Kidney epithelial cell (primary cell): ENCODE measurements at regions not wholly inside any gene's neighbourhood (a gene's known extent, or its start where the extent isn't known, plus 50 kb on each side); places are given as distances from the start of the nearest gene placed in this dataset.
"Not testable (repeated sequence)": the region's sequence is repeated elsewhere in the genome, so short reads cannot be mapped to it uniquely, and the experiment has no call there.

ENCODE experiments used
- DNase-seq: peaks from one replicate; pipeline ENCODE4 v3.0.0-alpha.2; 2010; ENCODE audit warnings: low read depth
- H3K27me3 ChIP-seq: 2 replicates; pipeline ENCODE4 v1.6.0; 2011; ENCODE audit warnings: low read length; ENCODE audit not compliant: control insufficient read depth, insufficient read depth
- H3K36me3 ChIP-seq: 2 replicates; pipeline ENCODE4 v1.5.1; 2011; ENCODE audit warnings: low read length; ENCODE audit not compliant: control insufficient read depth, insufficient read depth
- H3K4me3 ChIP-seq: 2 replicates; pipeline ENCODE4 v1.5.1; 2011; ENCODE audit warnings: low read depth, mild to moderate bottlenecking, control low read depth, low read length
- CTCF ChIP-seq: IDR thresholded peaks from 2 replicates; pipeline ENCODE4 v1.5.1; 2011; ENCODE audit warnings: mild to moderate bottlenecking, moderate library complexity, low read length, control low read depth, inconsistent platforms; ENCODE audit not compliant: insufficient read depth, poor library complexity, severe bottlenecking

DNA sequence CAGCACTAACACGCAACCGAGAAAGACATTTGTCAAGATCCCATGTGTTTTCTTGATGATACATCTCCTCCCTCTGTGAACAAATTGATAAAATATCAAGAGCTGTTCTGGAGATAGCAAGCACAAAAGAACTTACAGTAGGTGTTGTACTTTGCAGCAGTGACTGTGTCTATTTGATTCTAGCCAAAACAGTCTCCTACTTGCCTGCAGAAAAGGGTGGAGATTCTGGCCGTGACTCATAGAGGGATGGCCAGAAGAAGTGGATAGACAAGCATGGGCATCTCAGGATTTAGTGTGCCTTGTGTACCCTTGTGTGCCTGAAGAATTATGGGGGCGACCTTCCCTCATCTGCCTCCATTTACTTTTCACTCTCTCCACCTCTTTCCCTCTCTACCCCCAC is 458.4 kb upstream of the LRRC7 start:
- no peaks in the 10 kb centered on the region for H3K36me3 ChIP-seq

DNA sequence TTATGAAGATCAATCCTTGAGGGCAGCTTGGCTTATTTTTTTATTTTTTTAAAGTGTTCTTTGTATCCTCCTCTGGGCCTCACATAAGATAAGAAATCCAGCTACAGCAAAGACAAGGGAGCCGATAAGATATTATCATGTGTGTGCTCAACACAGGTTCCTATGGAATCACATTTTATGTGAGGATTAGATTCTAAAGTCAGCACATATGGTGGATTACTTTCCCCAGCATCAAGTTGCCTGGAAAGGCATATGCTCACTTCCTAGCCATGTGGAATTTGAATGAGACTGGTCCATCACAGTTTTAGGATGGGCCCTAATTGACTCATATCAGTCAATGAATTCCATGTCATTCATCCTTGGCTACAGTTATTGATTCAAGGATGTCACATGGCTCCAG is 456.9 kb upstream of the LRRC7 start:
- no peak for TF ChIP-seq CTCF
- H3K36me3 ChIP-seq = no peaks in the 10 kb centered on the region
- H3K27me3 ChIP-seq = no peaks in the 10 kb centered on the region
- DNase-seq = no peak
- no peak overlapping the region for H3K4me3 ChIP-seq

More for the DNA sequence above, 458.4 kb upstream of the LRRC7 start:
- DNase-seq = no peak
- Histone ChIP-seq H3K27me3 (no peaks in the 10 kb centered on the region), H3K4me3 (no peak overlapping the region)
- TF ChIP-seq CTCF = no peak

GRCh38 chr1:69120126-69120741 is 447.5 kb upstream of the LRRC7 start:
- H3K27me3 ChIP-seq, DNase-seq, H3K36me3 ChIP-seq, H3K4me3 ChIP-seq: not testable (repeated sequence)

DNA sequence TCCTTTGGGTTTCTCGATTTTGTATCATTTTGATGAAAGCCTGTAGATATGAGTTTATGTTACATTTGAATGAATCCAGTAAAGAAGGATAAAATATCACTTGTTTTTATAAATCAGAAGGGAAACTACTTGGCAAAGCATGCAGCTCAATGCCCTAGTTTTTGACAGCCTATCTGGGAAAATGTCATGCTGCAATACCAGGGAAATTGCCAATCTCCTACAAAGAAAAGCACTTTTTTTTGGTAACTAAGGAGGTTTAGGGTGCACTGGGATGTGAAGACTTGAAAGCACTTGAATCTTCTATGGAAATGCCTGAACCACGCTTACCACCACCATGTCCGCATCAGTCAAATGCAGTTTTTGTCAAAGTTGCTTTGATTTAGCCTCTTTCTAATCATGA is 446.9 kb upstream of the LRRC7 start:
- TF ChIP-seq CTCF = no peak

GRCh38 chr1:69121723-69122122 is 446.0 kb upstream of the LRRC7 start:
- Histone ChIP-seq H3K27me3 (no peaks in the 10 kb centered on the region), H3K4me3 (no peak overlapping the region), H3K36me3 (no peaks in the 10 kb centered on the region)
- no peak for DNase-seq
- TF ChIP-seq CTCF = no peak

More for the DNA sequence above, 446.9 kb upstream of the LRRC7 start:
- DNase-seq = no peak
- Histone ChIP-seq H3K27me3 (no peaks in the 10 kb centered on the region), H3K36me3 (no peaks in the 10 kb centered on the region), H3K4me3 (no peak overlapping the region)

GRCh38 chr1:69122373-69122772 is 445.3 kb upstream of the LRRC7 start:
- no peaks in the 10 kb centered on the region for H3K36me3 ChIP-seq
- H3K27me3 ChIP-seq = no peaks in the 10 kb centered on the region
- no peak overlapping the region for H3K4me3 ChIP-seq
- DNase-seq = no peak
- no peak for TF ChIP-seq CTCF
